SK-N-SH (cell line): ENCODE measurements at regions not wholly inside any gene's neighbourhood (a gene's known extent, or its start where the extent isn't known, plus 50 kb on each side); places are given as distances from the start of the nearest gene placed in this dataset.

Experiments
- CTCF ChIA-PET: fragments of 300-600, 350-600 bp; formaldehyde crosslinking; extraction: SDS; loops from one replicate; lab custom pipeline; 2021; lab: Yijun Ruan, JAX
- POLR2A ChIA-PET: fragments of 350-600 bp; sonication (Branson Sonifier 250); formaldehyde crosslinking; extraction: SDS; loops from one replicate; lab custom pipeline; 2020; ENCODE audit warnings: antibody characterized with exemption, inconsistent platforms; lab: Yijun Ruan, JAX
- DNase-seq: peaks from one replicate; pipeline ENCODE4 v3.0.0; 2012
- H2AFZ ChIP-seq: fragments of 200-600 bp; sonication (generic); 2 replicates; pipeline ENCODE4 v1.8.1; 2016; ENCODE audit warnings: antibody characterized with exemption, mild to moderate bottlenecking, low read depth
- H3F3A ChIP-seq: fragments of 200-600 bp; sonication (generic); replicated peaks from 2 replicates; pipeline ENCODE3; 2016; ENCODE audit warnings: antibody characterized with exemption, mild to moderate bottlenecking; ENCODE audit not compliant: insufficient read depth
- H3K27ac ChIP-seq, 2 experiments: fragments of 200-500 bp in 1 of 2; fragments of 200-600 bp in 1 of 2; sonication (Bioruptor generic) in 1 of 2; sonication (generic), shearing (Covaris generic) in 1 of 2; 2 replicates each; pipeline versions ENCODE4 v1.5.1 to v1.6.1; 2014 to 2016; ENCODE audit warnings: low read depth in 2 of 2, inconsistent platforms in 1 of 2, low read length in 1 of 2, mild to moderate bottlenecking in 1 of 2, mixed read lengths in 1 of 2
- H3K27me3 ChIP-seq: fragments of 200-600 bp; sonication (generic), shearing (Covaris generic); 2 replicates; pipeline ENCODE4 v1.6.1; 2016; ENCODE audit warnings: mixed run types; ENCODE audit not compliant: insufficient read depth
- H3K36me3 ChIP-seq, 2 experiments: fragments of 200-500 bp in 1 of 2; fragments of 200-600 bp in 1 of 2; sonication (Bioruptor generic) in 1 of 2; sonication (generic) in 1 of 2; replicated peaks in 1 of 2; 2 replicates each; pipeline versions ENCODE3 to v1.5.1; 2014 to 2016; ENCODE audit warnings: low read length in 1 of 2, mild to moderate bottlenecking in 1 of 2; ENCODE audit not compliant: insufficient read depth in 2 of 2, control insufficient read depth in 1 of 2
- H3K4me1 ChIP-seq, 2 experiments: fragments of 200-500 bp in 1 of 2; fragments of 200-600 bp in 1 of 2; sonication (Bioruptor generic) in 1 of 2; sonication (generic), shearing (Covaris generic) in 1 of 2; 2 replicates each; pipeline versions ENCODE4 v1.5.1 to v1.6.1; 2014 to 2016; ENCODE audit warnings: low read depth in 1 of 2, low read length in 1 of 2, mixed run types in 1 of 2; ENCODE audit not compliant: insufficient read depth in 2 of 2, control insufficient read depth in 1 of 2
- H3K4me2 ChIP-seq: fragments of 200-600 bp; sonication (generic), shearing (Covaris generic); 2 replicates; pipeline ENCODE4 v1.6.1; 2017; ENCODE audit warnings: mixed run types
- H3K4me3 ChIP-seq, 2 experiments: fragments of 200-500 bp in 1 of 2; fragments of 200-600 bp in 1 of 2; sonication (Bioruptor generic) in 1 of 2; sonication (generic), shearing (Covaris generic) in 1 of 2; 2 replicates each; pipeline versions ENCODE4 v1.5.1 to v1.8.1; 2014 to 2016; ENCODE audit warnings: low read depth in 2 of 2, inconsistent platforms in 1 of 2, low read length in 1 of 2, mild to moderate bottlenecking in 1 of 2, mixed read lengths in 1 of 2, moderate library complexity in 1 of 2
- H3K79me2 ChIP-seq: fragments of 200-600 bp; sonication (generic); 2 replicates; pipeline ENCODE4 v1.8.1; 2017; ENCODE audit warnings: mild to moderate bottlenecking; ENCODE audit not compliant: insufficient read depth
- H3K9ac ChIP-seq: fragments of 200-600 bp; sonication (generic); 2 replicates; pipeline ENCODE4 v1.6.1; 2017; ENCODE audit warnings: mixed run types
- H3K9me2 ChIP-seq: fragments of 200-600 bp; sonication (generic); 2 replicates; pipeline ENCODE4 v1.6.1; 2017; ENCODE audit warnings: mixed run types
- H3K9me3 ChIP-seq: fragments of 200-600 bp; sonication (generic); 2 replicates; pipeline ENCODE4 v1.6.1; 2017; ENCODE audit warnings: mixed run types, mild to moderate bottlenecking, moderate library complexity
- H4K20me1 ChIP-seq: fragments of 200-600 bp; sonication (generic); 2 replicates; pipeline ENCODE4 v1.6.1; 2017; ENCODE audit warnings: mild to moderate bottlenecking, mixed run types; ENCODE audit not compliant: insufficient read depth
- ELF1 ChIP-seq: IDR thresholded peaks from 2 replicates; pipeline ENCODE4 v1.4.0; 2012
- EP300 ChIP-seq, 2 experiments: IDR thresholded peaks; 2 replicates each; pipeline versions ENCODE4 v1.4.0 to v1.6.1; 2012; ENCODE audit warnings: borderline replicate concordance in 1 of 2, low read depth in 1 of 2, low read length in 1 of 2
- FOXJ3 ChIP-seq: sonication (generic); formaldehyde crosslinking; IDR thresholded peaks from 2 replicates; pipeline ENCODE4 v1.5.1; 2020; ENCODE audit warnings: mild to moderate bottlenecking, missing genetic modification reagents
- FOXM1 ChIP-seq: IDR thresholded peaks from 2 replicates; pipeline ENCODE4 v1.4.0; 2012; ENCODE audit warnings: low read depth, mild to moderate bottlenecking
- GABPA ChIP-seq: IDR thresholded peaks from 2 replicates; pipeline ENCODE4 v1.4.0; 2012; ENCODE audit warnings: low read depth, mild to moderate bottlenecking
- GATA2 ChIP-seq: sonication (generic); formaldehyde crosslinking; IDR thresholded peaks from 2 replicates; pipeline ENCODE4 v1.5.0; 2020; ENCODE audit warnings: mild to moderate bottlenecking, missing genetic modification reagents
- MEF2A ChIP-seq: IDR thresholded peaks from 2 replicates; pipeline ENCODE4 v1.4.0; 2012; ENCODE audit warnings: low read depth, borderline replicate concordance
- NFIC ChIP-seq: IDR thresholded peaks from 2 replicates; pipeline ENCODE4 v1.4.0; 2012; ENCODE audit warnings: borderline replicate concordance
- NRF1 ChIP-seq: IDR thresholded peaks from 2 replicates; pipeline ENCODE4 v1.6.1; 2012; ENCODE audit warnings: low read depth, mild to moderate bottlenecking, low read length
- PBX3 ChIP-seq: IDR thresholded peaks from 2 replicates; pipeline ENCODE4; 2012
- POLR2AphosphoS5 ChIP-seq: IDR thresholded peaks from 2 replicates; pipeline ENCODE4 v1.6.1; 2012; ENCODE audit warnings: low read depth, low read length
- RXRA ChIP-seq: IDR thresholded peaks from 2 replicates; pipeline ENCODE4 v1.4.0; 2012; ENCODE audit warnings: low read depth, mild to moderate bottlenecking, borderline replicate concordance
- SIN3A ChIP-seq: IDR thresholded peaks from 2 replicates; pipeline ENCODE4 v1.6.1; 2012; ENCODE audit warnings: low read depth, mild to moderate bottlenecking, low read length, moderate library complexity, borderline replicate concordance
- TAF1 ChIP-seq: IDR thresholded peaks from 2 replicates; pipeline ENCODE4 v1.6.1; 2012; ENCODE audit warnings: low read depth, mild to moderate bottlenecking, low read length, moderate library complexity, borderline replicate concordance
- TCF12 ChIP-seq: IDR thresholded peaks from 2 replicates; pipeline ENCODE4 v1.4.0; 2012
- TEAD4 ChIP-seq: IDR thresholded peaks from 2 replicates; pipeline ENCODE4 v1.4.0; 2012; ENCODE audit warnings: mild to moderate bottlenecking, borderline replicate concordance; ENCODE audit not compliant: insufficient read depth
- USF2 ChIP-seq: fragments of 150-350 bp; IDR thresholded peaks from 2 replicates; pipeline ENCODE4 v1.6.1; 2017; ENCODE audit warnings: antibody characterized with exemption, low read length, low read depth, borderline replicate concordance
- YY1 ChIP-seq: IDR thresholded peaks from 2 replicates; pipeline ENCODE4 v1.4.0; 2012; ENCODE audit warnings: low read depth, mild to moderate bottlenecking
- WGBS: methylation state at CpG from one replicate; pipeline ENCODE4 v1.1.6; 2017; ENCODE audit warnings: low lambda C conversion rate; 5-methylcytosine and 5-hydroxymethylcytosine counted together
- TF ChIP-seq, protein P1 (sequence below): fragments of 150-350 bp; IDR thresholded peaks from 2 replicates; pipeline ENCODE4 v1.6.1; 2016; ENCODE audit warnings: mild to moderate bottlenecking, low read depth, low read length
- TF ChIP-seq, protein P2 (sequence below): fragments of 200-600 bp; sonication (generic); IDR thresholded peaks from 2 replicates; pipeline ENCODE4 v1.6.1; 2017; ENCODE audit warnings: antibody characterized with exemption, mild to moderate bottlenecking, moderate library complexity

DNA sequence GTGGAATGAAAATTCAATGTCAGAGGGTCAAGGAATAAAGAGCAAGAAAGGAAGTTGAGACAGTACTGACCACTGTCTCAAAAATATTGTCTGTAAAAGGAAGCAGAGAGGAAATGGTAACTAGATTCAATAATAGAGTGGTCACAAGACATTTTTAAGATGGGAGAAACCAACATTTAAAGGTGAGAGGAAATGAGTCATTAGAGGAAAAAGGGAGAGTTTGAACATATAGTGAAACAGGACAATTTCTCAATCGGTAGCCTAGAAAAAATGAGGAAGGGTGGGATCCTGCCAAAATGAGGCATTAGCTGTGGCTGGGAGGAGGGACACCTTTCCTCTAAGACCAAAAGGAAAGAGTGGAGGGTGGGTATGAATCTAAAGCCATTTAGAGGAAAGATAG, 288.5 kb downstream of the SP3 start:
- Histone ChIP-seq H2AFZ (no peak overlapping the region), H3K4me1 (no peaks in the 10 kb centered on the region), H3K4me3 (no peak overlapping the region), H3K79me2 (no peaks in the 10 kb centered on the region), H3K9me3 (no peaks in the 10 kb centered on the region), H3K4me2 (no peak overlapping the region), H3K36me3 (no peaks in the 10 kb centered on the region), H3K27ac (no peak overlapping the region), H4K20me1 (no peaks in the 10 kb centered on the region), H3F3A (no peaks in the 10 kb centered on the region), H3K9ac (no peak overlapping the region), H3K9me2 (no peaks in the 10 kb centered on the region), H3K27me3 (no peaks in the 10 kb centered on the region; the same call in 1 of the 2 replicates)
- CTCF ChIA-PET, result interaction anchor here (1.5 kb wide), 1 partner anchor 15 kb away, joined by 3 read pairs; no protein-coding TSS in a partner anchor
- POLR2A ChIA-PET, result no interaction called here
- DNase-seq, result no peak
- WGBS, result 52% methylated on average over 1 of the region's 1 CpG
- TF ChIP-seq, protein P1, sequence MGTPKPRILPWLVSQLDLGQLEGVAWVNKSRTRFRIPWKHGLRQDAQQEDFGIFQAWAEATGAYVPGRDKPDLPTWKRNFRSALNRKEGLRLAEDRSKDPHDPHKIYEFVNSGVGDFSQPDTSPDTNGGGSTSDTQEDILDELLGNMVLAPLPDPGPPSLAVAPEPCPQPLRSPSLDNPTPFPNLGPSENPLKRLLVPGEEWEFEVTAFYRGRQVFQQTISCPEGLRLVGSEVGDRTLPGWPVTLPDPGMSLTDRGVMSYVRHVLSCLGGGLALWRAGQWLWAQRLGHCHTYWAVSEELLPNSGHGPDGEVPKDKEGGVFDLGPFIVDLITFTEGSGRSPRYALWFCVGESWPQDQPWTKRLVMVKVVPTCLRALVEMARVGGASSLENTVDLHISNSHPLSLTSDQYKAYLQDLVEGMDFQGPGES, result no peak
- TF ChIP-seq ELF1 (no peak), YY1 (no peak), USF2 (no peak), TAF1 (no peak), FOXJ3 (no peak), NFIC (no peak)

DNA sequence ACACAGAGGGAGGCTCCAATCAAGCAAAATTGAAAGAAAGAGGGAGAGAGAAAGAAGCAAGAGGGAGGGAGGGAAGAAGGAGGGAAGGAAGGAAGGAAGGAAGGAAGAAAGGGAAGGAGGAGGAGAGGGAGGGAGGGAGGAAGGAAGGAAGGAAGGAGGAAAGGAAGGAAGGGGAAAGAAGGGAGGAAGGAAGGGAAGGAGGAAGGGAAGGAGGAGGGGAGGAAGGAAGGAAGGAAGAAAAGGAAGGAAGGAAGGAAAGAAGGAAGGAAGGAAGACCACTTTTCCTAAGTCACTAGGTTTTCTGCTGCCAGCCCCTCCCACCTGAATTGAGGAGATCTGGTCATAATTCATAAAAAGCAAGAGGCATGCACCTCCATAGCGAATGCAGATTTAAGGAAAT, 287.0 kb downstream of the SP3 start:
- no peaks in the 10 kb centered on the region for H4K20me1 ChIP-seq
- TF ChIP-seq FOXM1, result no peak
- no peaks in the 10 kb centered on the region for H3K79me2 ChIP-seq
- no peaks in the 10 kb centered on the region for H3K36me3 ChIP-seq
- ChIA-PET CTCF (interaction anchor here (0.9 to 1.5 kb wide), 2 partner anchors 10 to 20 kb away, joined by 3 read pairs; no protein-coding TSS in a partner anchor), POLR2A (no interaction called here)
- no peak overlapping the region for H3K27ac ChIP-seq
- no peaks in the 10 kb centered on the region for H3K9me2 ChIP-seq
- H3K9me3 ChIP-seq, result no peaks in the 10 kb centered on the region
- no peak overlapping the region for H2AFZ ChIP-seq
- no peak overlapping the region for H3K9ac ChIP-seq
- no peak for DNase-seq
- H3K4me1 ChIP-seq, result no peaks in the 10 kb centered on the region
- H3K4me3 ChIP-seq, result no peak overlapping the region
- WGBS, result 83% methylated on average over 1 of the region's 1 CpG
- H3F3A ChIP-seq, result no peaks in the 10 kb centered on the region
- no peak overlapping the region for H3K4me2 ChIP-seq
- no peaks in the 10 kb centered on the region; the same call in 1 of the 2 replicates for H3K27me3 ChIP-seq

- Histone ChIP-seq H2AFZ (no peak overlapping the region), H3K9ac (no peak overlapping the region), H4K20me1 (no peaks in the 10 kb centered on the region), H3K4me3 (no peak overlapping the region), H3K4me1 (no peaks in the 10 kb centered on the region), H3K36me3 (no peaks in the 10 kb centered on the region), H3K4me2 (no peak overlapping the region), H3K27me3 (no peaks in the 10 kb centered on the region; the same call in 1 of the 2 replicates), H3K79me2 (no peaks in the 10 kb centered on the region), H3K9me2 (no peaks in the 10 kb centered on the region), H3F3A (no peaks in the 10 kb centered on the region), H3K27ac (no peak overlapping the region), H3K9me3 (no peaks in the 10 kb centered on the region)
- WGBS, result 63% methylated on average over 3 of the region's 3 CpGs
- POLR2A ChIA-PET, result no interaction called here
- CTCF ChIA-PET, result no interaction called here
- no peak for DNase-seq
- TF ChIP-seq EP300 (IDR thresholded peaks at IDR 0.05; ENCODE audit: borderline replicate concordance in 1 of 2, low read depth in 1 of 2, low read length in 1 of 2), result no peak
- TF ChIP-seq RXRA, result no peak
- TF ChIP-seq TCF12, result no peak
- TF ChIP-seq TEAD4, result no peak
- no peak for TF ChIP-seq MEF2A
- no peak for TF ChIP-seq NRF1
- no peak for TF ChIP-seq POLR2AphosphoS5
- TF ChIP-seq GABPA, result no peak
- no peak for TF ChIP-seq FOXJ3
- no peak for TF ChIP-seq GATA2 (CRISPR knock-in tag)
- no peak for TF ChIP-seq PBX3
- TF ChIP-seq SIN3A, result no peak
- TF ChIP-seq, protein P2, sequence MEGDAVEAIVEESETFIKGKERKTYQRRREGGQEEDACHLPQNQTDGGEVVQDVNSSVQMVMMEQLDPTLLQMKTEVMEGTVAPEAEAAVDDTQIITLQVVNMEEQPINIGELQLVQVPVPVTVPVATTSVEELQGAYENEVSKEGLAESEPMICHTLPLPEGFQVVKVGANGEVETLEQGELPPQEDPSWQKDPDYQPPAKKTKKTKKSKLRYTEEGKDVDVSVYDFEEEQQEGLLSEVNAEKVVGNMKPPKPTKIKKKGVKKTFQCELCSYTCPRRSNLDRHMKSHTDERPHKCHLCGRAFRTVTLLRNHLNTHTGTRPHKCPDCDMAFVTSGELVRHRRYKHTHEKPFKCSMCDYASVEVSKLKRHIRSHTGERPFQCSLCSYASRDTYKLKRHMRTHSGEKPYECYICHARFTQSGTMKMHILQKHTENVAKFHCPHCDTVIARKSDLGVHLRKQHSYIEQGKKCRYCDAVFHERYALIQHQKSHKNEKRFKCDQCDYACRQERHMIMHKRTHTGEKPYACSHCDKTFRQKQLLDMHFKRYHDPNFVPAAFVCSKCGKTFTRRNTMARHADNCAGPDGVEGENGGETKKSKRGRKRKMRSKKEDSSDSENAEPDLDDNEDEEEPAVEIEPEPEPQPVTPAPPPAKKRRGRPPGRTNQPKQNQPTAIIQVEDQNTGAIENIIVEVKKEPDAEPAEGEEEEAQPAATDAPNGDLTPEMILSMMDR, result no peak
These were observed 284.6 kb downstream of the SP3 start for GRCh38 chr2:173680574-173680973.
